ENCODE measurements at regions not wholly inside any gene's neighbourhood (a gene's known extent, or its start where the extent isn't known, plus 50 kb on each side); places are given as distances from the start of the nearest gene placed in this dataset.

- TF ChIP-seq, protein P1, sequence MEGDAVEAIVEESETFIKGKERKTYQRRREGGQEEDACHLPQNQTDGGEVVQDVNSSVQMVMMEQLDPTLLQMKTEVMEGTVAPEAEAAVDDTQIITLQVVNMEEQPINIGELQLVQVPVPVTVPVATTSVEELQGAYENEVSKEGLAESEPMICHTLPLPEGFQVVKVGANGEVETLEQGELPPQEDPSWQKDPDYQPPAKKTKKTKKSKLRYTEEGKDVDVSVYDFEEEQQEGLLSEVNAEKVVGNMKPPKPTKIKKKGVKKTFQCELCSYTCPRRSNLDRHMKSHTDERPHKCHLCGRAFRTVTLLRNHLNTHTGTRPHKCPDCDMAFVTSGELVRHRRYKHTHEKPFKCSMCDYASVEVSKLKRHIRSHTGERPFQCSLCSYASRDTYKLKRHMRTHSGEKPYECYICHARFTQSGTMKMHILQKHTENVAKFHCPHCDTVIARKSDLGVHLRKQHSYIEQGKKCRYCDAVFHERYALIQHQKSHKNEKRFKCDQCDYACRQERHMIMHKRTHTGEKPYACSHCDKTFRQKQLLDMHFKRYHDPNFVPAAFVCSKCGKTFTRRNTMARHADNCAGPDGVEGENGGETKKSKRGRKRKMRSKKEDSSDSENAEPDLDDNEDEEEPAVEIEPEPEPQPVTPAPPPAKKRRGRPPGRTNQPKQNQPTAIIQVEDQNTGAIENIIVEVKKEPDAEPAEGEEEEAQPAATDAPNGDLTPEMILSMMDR (IDR thresholded peaks at IDR 0.05; ENCODE audit: low read depth, low read length) = no peak
- no peak for TF ChIP-seq EZH2phosphoT487 (IDR thresholded peaks at IDR 0.05; ENCODE audit: low read depth)
- Histone ChIP-seq H3K9me3 (ENCODE audit: insufficient read depth, low read length) (no peaks in the 10 kb centered on the region), H3K4me2 (ENCODE audit: low read length) (no peak overlapping the region), H3K9ac (ENCODE audit: low read length) (no peak overlapping the region), H3K4me3 (ENCODE audit: low read length) (no peak overlapping the region), H3K27ac (ENCODE audit: low read length) (no peak overlapping the region), H2AFZ (ENCODE audit: low read depth, low read length) (no peak overlapping the region), H3K4me1 (ENCODE audit: low read length) (no peaks in the 10 kb centered on the region), H3K27me3 (ENCODE audit: low read depth, low read length) (peaks cover 42% of the 10 kb centered on the region), H4K20me1 (ENCODE audit: insufficient read depth, low read length) (no peaks in the 10 kb centered on the region), H3K79me2 (ENCODE audit: low read length) (no peaks in the 10 kb centered on the region), H3K36me3 (replicated peaks; ENCODE audit: low read depth, low read length) (no peaks in the 10 kb centered on the region)
Measured at GRCh38 chr11:116473206-116473769, 299.5 kb downstream of the BUD13 start.

DNA sequence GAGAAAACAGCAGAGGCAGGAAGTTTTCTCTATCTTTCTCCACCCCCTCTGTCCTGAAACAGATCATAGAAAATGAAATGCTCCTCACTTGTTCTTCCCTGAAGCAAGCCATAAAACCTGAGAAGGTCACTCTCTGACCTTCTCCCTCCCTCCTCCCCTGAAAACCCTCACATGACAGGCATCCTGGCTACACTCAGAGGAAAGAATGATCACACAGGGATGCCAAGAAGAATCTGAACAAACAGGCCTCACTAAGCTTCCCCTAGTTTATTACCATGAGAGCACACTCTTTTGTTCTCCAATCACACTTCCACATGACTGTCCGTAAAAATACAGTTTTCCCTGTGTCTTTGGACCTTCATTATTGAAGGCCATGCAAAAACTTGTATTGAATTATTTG is 300.1 kb downstream of the BUD13 start:
- Histone ChIP-seq H3K4me2 (ENCODE audit: low read length) (no peak overlapping the region), H3K4me3 (ENCODE audit: low read length) (no peak overlapping the region), H4K20me1 (ENCODE audit: insufficient read depth, low read length) (no peaks in the 10 kb centered on the region), H2AFZ (ENCODE audit: low read depth, low read length) (no peak overlapping the region), H3K4me1 (ENCODE audit: low read length) (no peaks in the 10 kb centered on the region), H3K9me3 (ENCODE audit: insufficient read depth, low read length) (no peaks in the 10 kb centered on the region), H3K36me3 (replicated peaks; ENCODE audit: low read depth, low read length) (no peaks in the 10 kb centered on the region), H3K27ac (ENCODE audit: low read length) (no peak overlapping the region), H3K79me2 (ENCODE audit: low read length) (no peaks in the 10 kb centered on the region), H3K27me3 (ENCODE audit: low read depth, low read length) (peaks cover 44% of the 10 kb centered on the region), H3K9ac (ENCODE audit: low read length) (no peak overlapping the region)
- TF ChIP-seq, protein P1 (IDR thresholded peaks at IDR 0.05; ENCODE audit: low read depth, low read length) = no peak
- TF ChIP-seq EZH2phosphoT487 (IDR thresholded peaks at IDR 0.05; ENCODE audit: low read depth) = no peak

GRCh38 chr11:116471608-116472256 is 301.1 kb downstream of the BUD13 start:
- no peak overlapping the region for H3K27ac ChIP-seq (ENCODE audit: low read length)
- no peak for TF ChIP-seq EZH2phosphoT487 (IDR thresholded peaks at IDR 0.05; ENCODE audit: low read depth)
- TF ChIP-seq, protein P1 (IDR thresholded peaks at IDR 0.05; ENCODE audit: low read depth, low read length) = no peak

DNA sequence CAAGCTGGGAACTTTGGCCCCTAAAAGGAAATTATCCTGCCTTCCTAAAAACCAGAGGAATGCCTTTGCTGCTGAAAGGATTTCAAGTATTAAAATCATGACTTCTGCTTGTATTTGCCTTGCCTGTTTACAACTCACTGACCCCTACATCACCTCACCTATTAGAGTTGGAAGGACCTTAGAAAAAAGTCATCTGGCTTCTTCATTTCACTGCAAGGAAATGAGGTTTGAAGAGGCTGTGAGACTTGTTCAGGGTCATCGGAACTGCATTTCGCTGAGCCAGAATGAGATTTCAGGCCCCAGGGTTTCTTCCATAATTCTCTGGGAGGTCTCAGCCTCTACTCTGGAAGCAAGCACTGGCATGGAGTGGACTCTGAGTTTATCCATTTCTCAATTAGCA is 304.1 kb downstream of the BUD13 start:
- Histone ChIP-seq H2AFZ (ENCODE audit: low read depth, low read length) (no peak overlapping the region), H3K4me1 (ENCODE audit: low read length) (no peaks in the 10 kb centered on the region), H3K27ac (ENCODE audit: low read length) (no peak overlapping the region), H4K20me1 (ENCODE audit: insufficient read depth, low read length) (no peaks in the 10 kb centered on the region), H3K79me2 (ENCODE audit: low read length) (no peaks in the 10 kb centered on the region), H3K36me3 (replicated peaks; ENCODE audit: low read depth, low read length) (no peaks in the 10 kb centered on the region), H3K9ac (ENCODE audit: low read length) (no peak overlapping the region), H3K4me2 (ENCODE audit: low read length) (no peak overlapping the region), H3K9me3 (ENCODE audit: insufficient read depth, low read length) (no peaks in the 10 kb centered on the region), H3K27me3 (ENCODE audit: low read depth, low read length) (peaks cover 49% of the 10 kb centered on the region), H3K4me3 (ENCODE audit: low read length) (no peak overlapping the region)
- TF ChIP-seq, protein P1 (IDR thresholded peaks at IDR 0.05; ENCODE audit: low read depth, low read length) = no peak
- TF ChIP-seq EZH2phosphoT487 (IDR thresholded peaks at IDR 0.05; ENCODE audit: low read depth) = no peak

More at GRCh38 chr11:116471608-116472256, 301.1 kb downstream of the BUD13 start:
- H3K36me3 ChIP-seq (replicated peaks; ENCODE audit: low read depth, low read length) = no peaks in the 10 kb centered on the region
- H2AFZ ChIP-seq (ENCODE audit: low read depth, low read length) = no peak overlapping the region
- no peaks in the 10 kb centered on the region for H3K9me3 ChIP-seq (ENCODE audit: insufficient read depth, low read length)
- no peak overlapping the region for H3K4me2 ChIP-seq (ENCODE audit: low read length)
- no peaks in the 10 kb centered on the region for H3K4me1 ChIP-seq (ENCODE audit: low read length)
- H4K20me1 ChIP-seq (ENCODE audit: insufficient read depth, low read length) = no peaks in the 10 kb centered on the region
- no peak overlapping the region for H3K4me3 ChIP-seq (ENCODE audit: low read length)
- peaks cover 42% of the 10 kb centered on the region for H3K27me3 ChIP-seq (ENCODE audit: low read depth, low read length)
- no peak overlapping the region for H3K9ac ChIP-seq (ENCODE audit: low read length)
- no peaks in the 10 kb centered on the region for H3K79me2 ChIP-seq (ENCODE audit: low read length)

Measured in OCI-LY3 (cell line).